CD14-positive monocyte (primary cell): ENCODE measurements at regions not wholly inside any gene's neighbourhood (a gene's known extent, or its start where the extent isn't known, plus 50 kb on each side); places are given as distances from the start of the nearest gene placed in this dataset.

ENCODE experiments used
- DNase-seq, 3 donors: peaks; one replicate each; pipeline ENCODE4 v3.0.0-alpha.2; 2011 to 2022
- H2AFZ ChIP-seq: 2 replicates; pipeline ENCODE4 v1.6.0; 2012; ENCODE audit warnings: mild to moderate bottlenecking, low read depth, low read length, inconsistent platforms; ENCODE audit not compliant: insufficient read depth, poor library complexity, severe bottlenecking
- H3K27ac ChIP-seq, 2 donors: 1 replicate in 1 of 2; 2 replicates in 1 of 2; pipeline ENCODE4 v1.5.1; 2012 to 2013; ENCODE audit warnings: low read length in 2 of 2, control low read depth in 1 of 2, inconsistent platforms in 1 of 2, low read depth in 1 of 2, mild to moderate bottlenecking in 1 of 2
- H3K27me3 ChIP-seq, 2 donors: one replicate each; pipeline versions ENCODE4 v1.6.0 to v1.6.1; 2011 to 2013; ENCODE audit warnings: low read length in 2 of 2; ENCODE audit not compliant: control insufficient read depth in 2 of 2, insufficient read depth in 2 of 2
- H3K36me3 ChIP-seq, 2 donors: replicated peaks in 1 of 2; 1 replicate in 1 of 2; 2 replicates in 1 of 2; pipeline versions ENCODE4 v1.5.1 to v1.6.1; 2012 to 2013; ENCODE audit warnings: low read length in 2 of 2, control low read depth in 1 of 2, inconsistent platforms in 1 of 2, mild to moderate bottlenecking in 1 of 2; ENCODE audit not compliant: insufficient read depth in 2 of 2, control insufficient read depth in 1 of 2
- H3K4me1 ChIP-seq, 2 donors: 1 replicate in 1 of 2; 2 replicates in 1 of 2; pipeline versions ENCODE4 v1.5.1 to v1.6.1; 2012 to 2013; ENCODE audit warnings: low read length in 2 of 2, control low read depth in 1 of 2, inconsistent platforms in 1 of 2, mild to moderate bottlenecking in 1 of 2, moderate library complexity in 1 of 2; ENCODE audit not compliant: insufficient read depth in 2 of 2, control insufficient read depth in 1 of 2
- H3K4me2 ChIP-seq: replicated peaks from 2 replicates; pipeline ENCODE3; 2012; ENCODE audit warnings: low read length, moderate library complexity, mild to moderate bottlenecking; ENCODE audit not compliant: poor library complexity, severe bottlenecking; ENCODE audit errors: extremely low read depth
- H3K4me3 ChIP-seq, 3 experiments: fragments of 200-600 bp in 1 of 3; sonication (generic) in 1 of 3; replicated peaks in 1 of 3; 1 replicate in 2 of 3; 2 replicates in 1 of 3; pipeline ENCODE4 v1.5.1; 2011 to 2013; ENCODE audit warnings: low read length in 3 of 3, mild to moderate bottlenecking in 3 of 3, control low read depth in 2 of 3, low read depth in 2 of 3, inconsistent platforms in 1 of 3, moderate library complexity in 1 of 3
- H3K79me2 ChIP-seq: 2 replicates; pipeline ENCODE4 v1.6.0; 2012; ENCODE audit warnings: mild to moderate bottlenecking, control low read depth, inconsistent platforms, low read length, moderate library complexity; ENCODE audit not compliant: insufficient read depth
- H3K9ac ChIP-seq: 2 replicates; pipeline ENCODE4 v1.6.0; 2017; ENCODE audit warnings: low read length, mild to moderate bottlenecking; ENCODE audit not compliant: insufficient read depth, poor library complexity, severe bottlenecking
- H3K9me3 ChIP-seq, 2 donors: replicated peaks in 1 of 2; 1 replicate in 1 of 2; 2 replicates in 1 of 2; pipeline versions ENCODE4 v1.5.1 to v1.6.1; 2012 to 2013; ENCODE audit warnings: low read length in 2 of 2, control low read depth in 1 of 2; ENCODE audit not compliant: control insufficient read depth in 1 of 2, insufficient read depth in 1 of 2
- H4K20me1 ChIP-seq: 2 replicates; pipeline ENCODE4 v1.6.0; 2012; ENCODE audit warnings: mild to moderate bottlenecking, low read length, control low read depth, moderate library complexity; ENCODE audit not compliant: insufficient read depth
- H3K27ac Mint-ChIP-seq, 7 donors: one replicate each; pipeline ENCODE4 v1.8.0; 2020; ENCODE audit warnings: mild to moderate bottlenecking in 7 of 7, mixed read lengths in 7 of 7, moderate library complexity in 6 of 7, inconsistent platforms in 2 of 7
- H3K27me3 Mint-ChIP-seq, 3 donors: one replicate each; pipeline ENCODE4 v1.8.0; 2021 to 2022; ENCODE audit warnings: low read depth in 3 of 3, mild to moderate bottlenecking in 3 of 3, mixed read lengths in 3 of 3, moderate library complexity in 3 of 3, inconsistent platforms in 1 of 3
- H3K36me3 Mint-ChIP-seq, 2 donors: one replicate each; pipeline ENCODE4 v1.8.0; 2020; ENCODE audit warnings: mixed read lengths in 2 of 2, inconsistent platforms in 1 of 2, mild to moderate bottlenecking in 1 of 2
- H3K4me1 Mint-ChIP-seq: one replicate; pipeline ENCODE4 v1.8.0; 2020; ENCODE audit warnings: mild to moderate bottlenecking, mixed read lengths
- H3K4me3 Mint-ChIP-seq, 2 donors: one replicate each; pipeline ENCODE4 v1.8.0; 2020; ENCODE audit warnings: mild to moderate bottlenecking in 2 of 2, mixed read lengths in 2 of 2, moderate library complexity in 1 of 2
- H3K9me3 Mint-ChIP-seq, 7 donors: one replicate each; pipeline ENCODE4 v1.8.0; 2020 to 2022; ENCODE audit warnings: mixed read lengths in 7 of 7, mild to moderate bottlenecking in 6 of 7, moderate library complexity in 6 of 7, inconsistent platforms in 2 of 7
- WGBS: methylation state at CpG from one replicate; pipeline ENCODE4 v1.1.5; 2013; ENCODE audit warnings: missing lambda C conversion rate; ENCODE audit not compliant: insufficient coverage; 5-methylcytosine and 5-hydroxymethylcytosine counted together
- intact Hi-C, 2 donors: fragments of 100-400 bp; cut with micrococcal nuclease; formaldehyde crosslinking; loops; one replicate each; pipeline versions ENCODE4 v1.15.0 to v1.15.1; 2023
- TF ChIP-seq, protein P1 (sequence below): fragments of 200-600 bp; IDR thresholded peaks from one replicate; pipeline ENCODE4 v1.8.0; 2022; ENCODE audit warnings: antibody characterized with exemption, mild to moderate bottlenecking

GRCh38 chr12:14247166-14247565 is 118.3 kb upstream of the ATF7IP start:
- Histone ChIP-seq H3K4me3 (no peak overlapping the region), H3K36me3 (no peaks in the 10 kb centered on the region), H3K4me1 (peaks cover 11 to 28% of the 10 kb centered on the region in 2 donors), H3K9ac (no peak overlapping the region), H3K27me3 (no peaks in the 10 kb centered on the region), H3K9me3 (peaks cover 21 to 23% of the 10 kb centered on the region in 2 donors), H4K20me1 (no peaks in the 10 kb centered on the region), H3K79me2 (no peaks in the 10 kb centered on the region), H2AFZ (no peak overlapping the region), H3K27ac (no peak overlapping the region), H3K4me2 (no peak overlapping the region)
- 100% methylated on average over 3 of the region's 4 CpGs for WGBS
- Mint-ChIP-seq H3K27ac (no peak overlapping the region), H3K4me1 (peaks cover 22% of the 10 kb centered on the region), H3K27me3 (peaks cover 0 to 2% (median 1%) of the 10 kb centered on the region in 3 donors), H3K36me3 (peaks cover 0 to 4% of the 10 kb centered on the region in 2 donors), H3K4me3 (no peak overlapping the region), H3K9me3 (peaks cover 8 to 23% (median 19%) of the 10 kb centered on the region in 7 donors)
- intact Hi-C loops, result no loop called here
- no peak for DNase-seq
- TF ChIP-seq, protein P1, sequence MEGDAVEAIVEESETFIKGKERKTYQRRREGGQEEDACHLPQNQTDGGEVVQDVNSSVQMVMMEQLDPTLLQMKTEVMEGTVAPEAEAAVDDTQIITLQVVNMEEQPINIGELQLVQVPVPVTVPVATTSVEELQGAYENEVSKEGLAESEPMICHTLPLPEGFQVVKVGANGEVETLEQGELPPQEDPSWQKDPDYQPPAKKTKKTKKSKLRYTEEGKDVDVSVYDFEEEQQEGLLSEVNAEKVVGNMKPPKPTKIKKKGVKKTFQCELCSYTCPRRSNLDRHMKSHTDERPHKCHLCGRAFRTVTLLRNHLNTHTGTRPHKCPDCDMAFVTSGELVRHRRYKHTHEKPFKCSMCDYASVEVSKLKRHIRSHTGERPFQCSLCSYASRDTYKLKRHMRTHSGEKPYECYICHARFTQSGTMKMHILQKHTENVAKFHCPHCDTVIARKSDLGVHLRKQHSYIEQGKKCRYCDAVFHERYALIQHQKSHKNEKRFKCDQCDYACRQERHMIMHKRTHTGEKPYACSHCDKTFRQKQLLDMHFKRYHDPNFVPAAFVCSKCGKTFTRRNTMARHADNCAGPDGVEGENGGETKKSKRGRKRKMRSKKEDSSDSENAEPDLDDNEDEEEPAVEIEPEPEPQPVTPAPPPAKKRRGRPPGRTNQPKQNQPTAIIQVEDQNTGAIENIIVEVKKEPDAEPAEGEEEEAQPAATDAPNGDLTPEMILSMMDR, result no peak

DNA sequence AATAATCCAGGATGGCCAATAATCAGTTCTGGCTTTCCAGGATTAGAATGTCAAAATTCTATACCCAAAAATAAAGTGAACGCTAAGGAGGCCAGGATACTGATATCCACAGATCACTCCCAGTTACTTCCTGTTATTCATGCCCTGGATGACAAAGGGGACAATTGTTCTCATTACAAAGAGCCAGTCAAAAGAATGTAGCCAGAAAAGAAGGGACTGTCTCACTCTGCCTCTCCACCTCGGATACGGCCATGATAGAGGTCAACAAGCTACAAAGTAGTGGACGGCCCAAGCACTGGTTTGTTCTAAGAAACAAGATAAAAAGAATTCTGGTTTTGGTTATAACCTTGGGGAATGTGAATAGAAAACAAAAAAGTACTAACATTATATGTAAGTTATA is 116.1 kb upstream of the ATF7IP start:
- Mint-ChIP-seq H3K27me3 (peaks cover 0 to 2% (median 0%) of the 10 kb centered on the region in 3 donors), H3K27ac (no peak overlapping the region), H3K9me3 (peaks cover 0 to 6% (median 3%) of the 10 kb centered on the region in 7 donors), H3K4me3 (no peak overlapping the region), H3K4me1 (peaks cover 32% of the 10 kb centered on the region), H3K36me3 (no peaks in the 10 kb centered on the region)
- TF ChIP-seq, protein P1, result no peak
- Histone ChIP-seq H3K4me2 (no peak overlapping the region), H3K36me3 (no peaks in the 10 kb centered on the region), H3K9me3 (peaks cover 1 to 2% of the 10 kb centered on the region in 2 donors), H3K27ac (no peak overlapping the region), H2AFZ (no peak overlapping the region), H3K4me3 (no peak overlapping the region), H3K79me2 (no peaks in the 10 kb centered on the region), H3K4me1 (peaks cover 25 to 41% of the 10 kb centered on the region in 2 donors), H3K27me3 (no peaks in the 10 kb centered on the region), H4K20me1 (no peaks in the 10 kb centered on the region), H3K9ac (no peak overlapping the region)
- DNase-seq, result no peak
- intact Hi-C loops, result no loop called here
- 0% methylated on average over 1 of the region's 4 CpGs for WGBS
